Hepatocyte (in vitro differentiated cells): ENCODE measurements at regions not wholly inside any gene's neighbourhood (a gene's known extent, or its start where the extent isn't known, plus 50 kb on each side); places are given as distances from the start of the nearest gene placed in this dataset.

Experiments
- CTCF ChIP-seq: fragments of 200-600 bp; sonication (generic); IDR thresholded peaks from 2 replicates; pipeline ENCODE4 v1.5.1; 2016; ENCODE audit warnings: antibody characterized with exemption, mild to moderate bottlenecking; ENCODE audit not compliant: poor library complexity
- EZH2 ChIP-seq: fragments of 200-600 bp; sonication (generic); IDR thresholded peaks from 2 replicates; pipeline ENCODE4 v1.6.1; 2016; ENCODE audit warnings: antibody characterized with exemption, mild to moderate bottlenecking, borderline replicate concordance

- TF ChIP-seq CTCF = no peak
- TF ChIP-seq EZH2 = no peak
Observed at GRCh38 chr13:67392014-67392413, 161.9 kb upstream of the PCDH9 start.
